Activated CD4-positive, alpha-beta memory T cell treated with anti-CD3 and anti-CD28 coated beads for 36 hours (primary cell): ENCODE measurements at regions not wholly inside any gene's neighbourhood (a gene's known extent, or its start where the extent isn't known, plus 50 kb on each side); places are given as distances from the start of the nearest gene placed in this dataset.
A peak's percentile ranks its signal among the peaks of the same experiment; 100 is the strongest.
"Not testable (repeated sequence)": the region's sequence is repeated elsewhere in the genome, so short reads cannot be mapped to it uniquely, and the experiment has no call there.

Source experiments
- CTCF ChIA-PET: fragments of 350-600 bp; sonication (Branson Sonifier 250); formaldehyde crosslinking; loops from one replicate; lab custom pipeline; 2021; ENCODE audit warnings: antibody characterized with exemption, inconsistent platforms; lab: Charles Lee
- POLR2A ChIA-PET: fragments of 350-600 bp; sonication (Branson Sonifier 250); formaldehyde crosslinking; loops from one replicate; lab custom pipeline; 2021; ENCODE audit warnings: antibody characterized with exemption; lab: Charles Lee
- DNase-seq: peaks from one replicate; pipeline ENCODE4 v3.0.0-alpha.2; 2020
- H3K27ac Mint-ChIP-seq: one replicate; pipeline ENCODE4 v1.8.0; 2021; ENCODE audit warnings: mixed read lengths
- H3K27me3 Mint-ChIP-seq: one replicate; pipeline ENCODE4 v1.8.0; 2021; ENCODE audit warnings: mixed read lengths
- H3K36me3 Mint-ChIP-seq: one replicate; pipeline ENCODE4 v1.8.0; 2021; ENCODE audit warnings: mixed read lengths
- H3K4me1 Mint-ChIP-seq: one replicate; pipeline ENCODE4 v1.8.0; 2021; ENCODE audit warnings: low read depth, mixed read lengths
- H3K4me3 Mint-ChIP-seq: one replicate; pipeline ENCODE4 v1.8.0; 2021; ENCODE audit warnings: mild to moderate bottlenecking, mixed read lengths
- H3K9me3 Mint-ChIP-seq: one replicate; pipeline ENCODE4 v1.8.0; 2021; ENCODE audit warnings: mixed read lengths
- intact Hi-C: fragments of 100-400 bp; cut with micrococcal nuclease; formaldehyde crosslinking; loops from one replicate; pipeline ENCODE4 v1.15.1; 2023

- peaks cover 36% of the 10 kb centered on the region for H3K9me3 Mint-ChIP-seq
- ChIA-PET POLR2A (no interaction called here), CTCF (no interaction called here)
- no peak overlapping the region for H3K4me3 Mint-ChIP-seq
- peaks cover 2% of the 10 kb centered on the region for H3K36me3 Mint-ChIP-seq
- no peak for DNase-seq
- H3K27ac Mint-ChIP-seq, result no peak overlapping the region
- intact Hi-C loops, result loop anchor here (10.0 kb wide), 1 partner anchor 55 kb away; no protein-coding TSS in a partner anchor
- H3K27me3 Mint-ChIP-seq, result no peaks in the 10 kb centered on the region
- H3K4me1 Mint-ChIP-seq, result no peaks in the 10 kb centered on the region
Observed at GRCh38 chr11:81829976-81830375, 903.7 kb downstream of the FAM181B start.

- H3K36me3 Mint-ChIP-seq, result no peaks in the 10 kb centered on the region
- H3K9me3 Mint-ChIP-seq, result no peaks in the 10 kb centered on the region
- no peak for DNase-seq
- no peak overlapping the region for H3K27ac Mint-ChIP-seq
- ChIA-PET CTCF (no interaction called here), POLR2A (no interaction called here)
- H3K27me3 Mint-ChIP-seq, result no peaks in the 10 kb centered on the region
- H3K4me3 Mint-ChIP-seq, result no peak overlapping the region
- intact Hi-C loops, result loop anchor here (10.0 kb wide), 1 partner anchor 51 kb away; no protein-coding TSS in a partner anchor
- H3K4me1 Mint-ChIP-seq, result peaks cover 5% of the 10 kb centered on the region
Observed at GRCh38 chr11:81825346-81825745, 908.3 kb downstream of the FAM181B start.

- intact Hi-C loops, result no loop called here
- no peaks in the 10 kb centered on the region for H3K36me3 Mint-ChIP-seq
- CTCF ChIA-PET, result interaction anchor here (0.6 kb wide), 1 partner anchor 49 kb away, joined by 3 read pairs; no protein-coding TSS in a partner anchor
- H3K4me3 Mint-ChIP-seq, result no peak overlapping the region
- no peak overlapping the region for H3K27ac Mint-ChIP-seq
- H3K27me3 Mint-ChIP-seq, result no peaks in the 10 kb centered on the region
- peaks cover 5% of the 10 kb centered on the region for H3K4me1 Mint-ChIP-seq
- POLR2A ChIA-PET, result interaction anchor here (0.6 kb wide), 1 partner anchor 13 kb away, joined by 3 read pairs; no protein-coding TSS in a partner anchor
- no peaks in the 10 kb centered on the region for H3K9me3 Mint-ChIP-seq
- no peak for DNase-seq
Observed at GRCh38 chr11:81819462-81819861, 914.2 kb downstream of the FAM181B start.

GRCh38 chr11:81804858-81805257 lies 928.8 kb downstream of the FAM181B start:
- H3K4me3 Mint-ChIP-seq, result no peak overlapping the region

GRCh38 chr11:81802591-81802990 lies 931.1 kb downstream of the FAM181B start:
- intact Hi-C loops, result no loop called here
- no peaks in the 10 kb centered on the region for H3K4me1 Mint-ChIP-seq
- DNase-seq, result no peak
- POLR2A ChIA-PET, result no interaction called here
- H3K36me3 Mint-ChIP-seq, result no peaks in the 10 kb centered on the region
- peaks cover 3% of the 10 kb centered on the region for H3K9me3 Mint-ChIP-seq
- no peaks in the 10 kb centered on the region for H3K27me3 Mint-ChIP-seq
- CTCF ChIA-PET, result no interaction called here
- no peak overlapping the region for H3K27ac Mint-ChIP-seq
- no peak overlapping the region for H3K4me3 Mint-ChIP-seq

More at GRCh38 chr11:81804858-81805257, 928.8 kb downstream of the FAM181B start:
- no peak for DNase-seq
- H3K27me3 Mint-ChIP-seq, result no peaks in the 10 kb centered on the region
- ChIA-PET POLR2A (no interaction called here), CTCF (no interaction called here)
- no peaks in the 10 kb centered on the region for H3K36me3 Mint-ChIP-seq
- intact Hi-C loops, result no loop called here
- H3K9me3 Mint-ChIP-seq, result peaks cover 3% of the 10 kb centered on the region
- no peak overlapping the region for H3K27ac Mint-ChIP-seq
- H3K4me1 Mint-ChIP-seq, result no peaks in the 10 kb centered on the region

- no peaks in the 10 kb centered on the region for H3K36me3 Mint-ChIP-seq
- intact Hi-C loops, result no loop called here
- H3K27ac Mint-ChIP-seq, result no peak overlapping the region
- no peaks in the 10 kb centered on the region for H3K27me3 Mint-ChIP-seq
- POLR2A ChIA-PET, result no interaction called here
- no peak for DNase-seq
- H3K4me1 Mint-ChIP-seq, result peaks cover 13% of the 10 kb centered on the region
- CTCF ChIA-PET, result no interaction called here
- H3K9me3 Mint-ChIP-seq, result no peaks in the 10 kb centered on the region
- no peak overlapping the region for H3K4me3 Mint-ChIP-seq
Observed at GRCh38 chr11:81792416-81792815, 941.2 kb downstream of the FAM181B start.

GRCh38 chr11:81787584-81788049 lies 946.0 kb downstream of the FAM181B start:
- intact Hi-C loops, result loop anchor here (1.0 to 10.0 kb wide), 8 partner anchors 23 to 907 kb away; no protein-coding TSS in a partner anchor
- no peaks in the 10 kb centered on the region for H3K36me3 Mint-ChIP-seq
- peak; percentile 9 for DNase-seq
- H3K4me1 Mint-ChIP-seq, result peaks cover 15% of the 10 kb centered on the region
- no peaks in the 10 kb centered on the region for H3K27me3 Mint-ChIP-seq
- no peak overlapping the region for H3K27ac Mint-ChIP-seq
- H3K9me3 Mint-ChIP-seq, result no peaks in the 10 kb centered on the region
- no peak overlapping the region for H3K4me3 Mint-ChIP-seq
- POLR2A ChIA-PET, result no interaction called here
- CTCF ChIA-PET, result interaction anchor here (0.6 to 1.7 kb wide), 6 partner anchors 10 to 252 kb away, joined by 3 to 9 read pairs (median 4); no protein-coding TSS in a partner anchor

- H3K4me1 Mint-ChIP-seq, result no peaks in the 10 kb centered on the region
- H3K36me3 Mint-ChIP-seq, result no peaks in the 10 kb centered on the region
- intact Hi-C loops, result loop anchor here (10.0 kb wide), 1 partner anchor 53 kb away; no protein-coding TSS in a partner anchor
- H3K9me3 Mint-ChIP-seq, result no peaks in the 10 kb centered on the region
- ChIA-PET CTCF (no interaction called here), POLR2A (no interaction called here)
- no peak overlapping the region for H3K4me3 Mint-ChIP-seq
- no peak for DNase-seq
- no peaks in the 10 kb centered on the region for H3K27me3 Mint-ChIP-seq
- H3K27ac Mint-ChIP-seq, result no peak overlapping the region
Observed at GRCh38 chr11:81772166-81772565, 961.5 kb downstream of the FAM181B start.

- intact Hi-C loops, result loop anchor here (10.0 kb wide), 1 partner anchor 55 kb away; no protein-coding TSS in a partner anchor
- DNase-seq, H3K27ac Mint-ChIP-seq, H3K4me3 Mint-ChIP-seq, CTCF ChIA-PET, H3K36me3 Mint-ChIP-seq, POLR2A ChIA-PET, H3K4me1 Mint-ChIP-seq, H3K27me3 Mint-ChIP-seq, H3K9me3 Mint-ChIP-seq: not testable (repeated sequence)
Observed at GRCh38 chr11:81769906-81770305, 963.8 kb downstream of the FAM181B start.

GRCh38 chr11:81756864-81757595 lies 976.6 kb downstream of the FAM181B start:
- Mint-ChIP-seq H3K4me1 (no peaks in the 10 kb centered on the region), H3K36me3 (no peaks in the 10 kb centered on the region), H3K27ac (no peak overlapping the region), H3K9me3 (no peaks in the 10 kb centered on the region), H3K4me3 (no peak overlapping the region), H3K27me3 (peaks cover 5% of the 10 kb centered on the region)
- intact Hi-C loops, result no loop called here
- CTCF ChIA-PET, result no interaction called here
- DNase-seq, result no peak
- POLR2A ChIA-PET, result no interaction called here

- intact Hi-C loops, result no loop called here
- ChIA-PET CTCF (no interaction called here), POLR2A (no interaction called here)
- DNase-seq, result no peak
- H3K4me3 Mint-ChIP-seq, result no peak overlapping the region
- no peaks in the 10 kb centered on the region for H3K4me1 Mint-ChIP-seq
- H3K27me3 Mint-ChIP-seq, result peaks cover 6% of the 10 kb centered on the region
- H3K36me3 Mint-ChIP-seq, result no peaks in the 10 kb centered on the region
- no peak overlapping the region for H3K27ac Mint-ChIP-seq
- H3K9me3 Mint-ChIP-seq, result no peaks in the 10 kb centered on the region
Observed at GRCh38 chr11:81749245-81749644, 984.4 kb downstream of the FAM181B start.

- Mint-ChIP-seq H3K27me3 (peaks cover 6% of the 10 kb centered on the region), H3K27ac (no peak overlapping the region), H3K36me3 (no peaks in the 10 kb centered on the region), H3K4me3 (no peak overlapping the region), H3K4me1 (no peaks in the 10 kb centered on the region), H3K9me3 (no peaks in the 10 kb centered on the region)
- DNase-seq, result no peak
- intact Hi-C loops, result no loop called here
- ChIA-PET CTCF (no interaction called here), POLR2A (no interaction called here)
Observed at GRCh38 chr11:81744336-81745116, 989.1 kb downstream of the FAM181B start.
